GM23338 (cell line): ENCODE measurements at regions not wholly inside any gene's neighbourhood (a gene's known extent, or its start where the extent isn't known, plus 50 kb on each side); places are given as distances from the start of the nearest gene placed in this dataset.

Source experiments
- ATAC-seq: fragments of 200-7000 bp; cut with Tn5 transposase; 3 replicates; pipeline ENCODE4 v1.9.1; 2020
- DNase-seq: peaks from one replicate; pipeline ENCODE4 v3.0.0-alpha.2; 2015; ENCODE audit warnings: low spot score
- H2AFZ ChIP-seq: fragments of 200-600 bp; sonication (generic); 2 replicates; pipeline ENCODE4 v1.8.0; 2016; ENCODE audit warnings: antibody characterized with exemption, mild to moderate bottlenecking, moderate library complexity
- H3F3A ChIP-seq: fragments of 200-600 bp; sonication (generic); replicated peaks from 2 replicates; pipeline ENCODE4 v1.8.0; 2017; ENCODE audit warnings: antibody characterized with exemption, mixed run types, low read depth
- H3K27ac ChIP-seq: fragments of 200-600 bp; sonication (generic); 2 replicates; pipeline ENCODE4 v1.6.1; 2016; ENCODE audit warnings: low read depth
- H3K27me3 ChIP-seq: fragments of 200-600 bp; sonication (generic); 2 replicates; pipeline ENCODE4 v1.8.0; 2016; ENCODE audit warnings: mild to moderate bottlenecking, mixed run types, moderate library complexity; ENCODE audit not compliant: insufficient read depth
- H3K36me3 ChIP-seq: fragments of 200-600 bp; sonication (generic); 2 replicates; pipeline ENCODE4 v1.8.0; 2016; ENCODE audit warnings: mild to moderate bottlenecking; ENCODE audit not compliant: insufficient read depth
- H3K4me1 ChIP-seq: fragments of 200-600 bp; sonication (generic); 2 replicates; pipeline ENCODE4 v1.8.0; 2016; ENCODE audit warnings: mild to moderate bottlenecking, moderate library complexity; ENCODE audit not compliant: insufficient read depth
- H3K4me2 ChIP-seq: fragments of 200-600 bp; sonication (generic); 2 replicates; pipeline ENCODE4 v1.7.1; 2017; ENCODE audit warnings: mixed run types
- H3K4me3 ChIP-seq: fragments of 200-600 bp; sonication (generic); 2 replicates; pipeline ENCODE4 v1.6.1; 2016; ENCODE audit warnings: mixed run types
- H3K79me2 ChIP-seq: fragments of 200-600 bp; sonication (generic); replicated peaks from 2 replicates; pipeline ENCODE4 v1.8.0; 2017; ENCODE audit warnings: mild to moderate bottlenecking; ENCODE audit not compliant: insufficient read depth
- H3K9me2 ChIP-seq: fragments of 200-600 bp; sonication (generic); 2 replicates; pipeline ENCODE4 v1.8.0; 2017; ENCODE audit not compliant: insufficient read depth
- H4K20me1 ChIP-seq: fragments of 200-600 bp; sonication (generic); replicated peaks from 2 replicates; pipeline ENCODE4 v1.8.0; 2017; ENCODE audit warnings: mild to moderate bottlenecking; ENCODE audit not compliant: insufficient read depth
- H3K27ac Mint-ChIP-seq: 2 replicates; pipeline ENCODE4 v1.8.0; 2020; ENCODE audit warnings: inconsistent platforms, mild to moderate bottlenecking, moderate library complexity, mixed read lengths
- H3K27me3 Mint-ChIP-seq: 3 replicates; pipeline ENCODE4 v1.8.0; 2022; ENCODE audit warnings: low read depth, mild to moderate bottlenecking, moderate library complexity, mixed read lengths, inconsistent platforms; ENCODE audit not compliant: insufficient read depth, poor library complexity
- H3K36me3 Mint-ChIP-seq: 3 replicates; pipeline ENCODE4 v1.8.0; 2021; ENCODE audit warnings: low read depth, mild to moderate bottlenecking, inconsistent platforms, moderate library complexity, mixed read lengths
- H3K4me1 Mint-ChIP-seq: 3 replicates; pipeline ENCODE4 v1.8.0; 2020; ENCODE audit warnings: mild to moderate bottlenecking, inconsistent platforms, mixed read lengths
- H3K4me3 Mint-ChIP-seq: 3 replicates; pipeline ENCODE4 v1.8.0; 2021; ENCODE audit warnings: moderate library complexity, mild to moderate bottlenecking, inconsistent platforms, mixed read lengths
- H3K9me3 Mint-ChIP-seq: 3 replicates; pipeline ENCODE4 v1.8.0; 2020; ENCODE audit warnings: moderate library complexity, mild to moderate bottlenecking, inconsistent platforms, mixed read lengths
- CREB1 ChIP-seq: fragments of 250-450 bp; sonication (Bioruptor Pico); IDR thresholded peaks from 2 replicates; pipeline ENCODE4 v1.5.0; 2020; ENCODE audit warnings: low read depth, mild to moderate bottlenecking, moderate library complexity
- EZH2 ChIP-seq: fragments of 200-600 bp; sonication (generic); IDR thresholded peaks from one replicate; pipeline ENCODE4 v1.8.0; 2017; ENCODE audit warnings: antibody characterized with exemption, mild to moderate bottlenecking, low read depth; ENCODE audit not compliant: unreplicated experiment
- EZH2phosphoT487 ChIP-seq: fragments of 200-600 bp; sonication (generic); IDR thresholded peaks from one replicate; pipeline ENCODE4 v1.8.1; 2018; ENCODE audit warnings: antibody characterized with exemption; ENCODE audit not compliant: unreplicated experiment
- JUNB ChIP-seq: IDR thresholded peaks from one replicate; pipeline ENCODE4 v1.6.1; 2016; ENCODE audit warnings: antibody characterized with exemption; ENCODE audit not compliant: unreplicated experiment
- NANOG ChIP-seq: IDR thresholded peaks from 2 replicates; pipeline ENCODE4 v1.6.1; 2016; ENCODE audit warnings: antibody characterized with exemption, borderline replicate concordance
- POLR2AphosphoS5 ChIP-seq: IDR thresholded peaks from 2 replicates; pipeline ENCODE4 v1.6.1; 2016; ENCODE audit warnings: antibody characterized with exemption, low read depth
- STAT1 ChIP-seq: IDR thresholded peaks from one replicate; pipeline ENCODE4 v1.6.1; 2016; ENCODE audit warnings: antibody characterized with exemption; ENCODE audit not compliant: unreplicated experiment
- ZNF114 ChIP-seq: fragments of 250-450 bp; sonication (Bioruptor Pico); IDR thresholded peaks from 2 replicates; pipeline ENCODE4 v1.5.0; 2020; ENCODE audit warnings: mild to moderate bottlenecking, moderate library complexity
- ZNF331 ChIP-seq: fragments of 250-450 bp; sonication (Bioruptor Pico); IDR thresholded peaks from 2 replicates; pipeline ENCODE4 v1.5.0; 2020; ENCODE audit warnings: low read depth, mild to moderate bottlenecking, moderate library complexity
- ZNF462 ChIP-seq: fragments of 250-450 bp; sonication (Bioruptor Pico); IDR thresholded peaks from 2 replicates; pipeline ENCODE4 v1.5.0; 2020; ENCODE audit warnings: mild to moderate bottlenecking, moderate library complexity
- TF ChIP-seq, protein P1 (sequence below): IDR thresholded peaks from 2 replicates; pipeline ENCODE4 v1.6.1; 2016; ENCODE audit warnings: antibody characterized with exemption
- TF ChIP-seq, protein P2 (sequence below): IDR thresholded peaks from one replicate; pipeline ENCODE4 v1.6.1; 2018; ENCODE audit warnings: antibody characterized with exemption; ENCODE audit not compliant: unreplicated experiment
- TF ChIP-seq, protein P3 (sequence below), 2 experiments: fragments of 200-600 bp in 1 of 2; sonication (generic) in 1 of 2; conservative IDR thresholded peaks; 2 replicates each; pipeline versions ENCODE4 v1.5.1 to v1.6.1; 2016 to 2017; ENCODE audit warnings: antibody characterized with exemption in 2 of 2, low read depth in 2 of 2, mild to moderate bottlenecking in 2 of 2, moderate library complexity in 1 of 2

- Histone ChIP-seq H3F3A (no peaks in the 10 kb centered on the region), H2AFZ (peak overlapping the region; percentile 3; the same call in 1 of the 2 replicates), H3K9me2 (0 out of 2 replicates have a peak, but pooled peaks cover 8% of the 10 kb centered on the region), H3K27ac (peak overlapping the region; percentile 48; the same call in 1 of the 2 replicates), H3K4me1 (peaks cover 16% of the 10 kb centered on the region), H3K79me2 (no peaks in the 10 kb centered on the region), H3K36me3 (no peaks in the 10 kb centered on the region), H3K4me2 (peak overlapping the region; percentile 27), H4K20me1 (no peaks in the 10 kb centered on the region), H3K4me3 (peak overlapping the region; percentile 15), H3K27me3 (no peaks in the 10 kb centered on the region)
- no peaks in the 10 kb centered on the region for H3K9me3 Mint-ChIP-seq
- peaks cover 25% of the 10 kb centered on the region for H3K4me1 Mint-ChIP-seq
- peak; percentile 32 for DNase-seq
- 0 out of 3 replicates have a peak, but pooled peaks cover 6% of the 10 kb centered on the region for H3K36me3 Mint-ChIP-seq
- H3K27ac Mint-ChIP-seq = peak overlapping the region; percentile 43; the same call in 1 of the 2 replicates
- ATAC-seq = peak; percentile 56
- peaks cover 2% of the 10 kb centered on the region for H3K27me3 Mint-ChIP-seq
- TF ChIP-seq STAT1 = no peak
- TF ChIP-seq POLR2AphosphoS5 = no peak
- TF ChIP-seq ZNF462 (CRISPR knock-in tag) = no peak
- TF ChIP-seq JUNB = no peak
- TF ChIP-seq CREB1 (CRISPR knock-in tag) = no peak
- TF ChIP-seq, protein P1, sequence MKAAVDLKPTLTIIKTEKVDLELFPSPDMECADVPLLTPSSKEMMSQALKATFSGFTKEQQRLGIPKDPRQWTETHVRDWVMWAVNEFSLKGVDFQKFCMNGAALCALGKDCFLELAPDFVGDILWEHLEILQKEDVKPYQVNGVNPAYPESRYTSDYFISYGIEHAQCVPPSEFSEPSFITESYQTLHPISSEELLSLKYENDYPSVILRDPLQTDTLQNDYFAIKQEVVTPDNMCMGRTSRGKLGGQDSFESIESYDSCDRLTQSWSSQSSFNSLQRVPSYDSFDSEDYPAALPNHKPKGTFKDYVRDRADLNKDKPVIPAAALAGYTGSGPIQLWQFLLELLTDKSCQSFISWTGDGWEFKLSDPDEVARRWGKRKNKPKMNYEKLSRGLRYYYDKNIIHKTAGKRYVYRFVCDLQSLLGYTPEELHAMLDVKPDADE = no peak
- no peak for TF ChIP-seq NANOG
- no peak for TF ChIP-seq EZH2
- no peak for TF ChIP-seq ZNF331 (CRISPR knock-in tag)
- TF ChIP-seq, protein P2, sequence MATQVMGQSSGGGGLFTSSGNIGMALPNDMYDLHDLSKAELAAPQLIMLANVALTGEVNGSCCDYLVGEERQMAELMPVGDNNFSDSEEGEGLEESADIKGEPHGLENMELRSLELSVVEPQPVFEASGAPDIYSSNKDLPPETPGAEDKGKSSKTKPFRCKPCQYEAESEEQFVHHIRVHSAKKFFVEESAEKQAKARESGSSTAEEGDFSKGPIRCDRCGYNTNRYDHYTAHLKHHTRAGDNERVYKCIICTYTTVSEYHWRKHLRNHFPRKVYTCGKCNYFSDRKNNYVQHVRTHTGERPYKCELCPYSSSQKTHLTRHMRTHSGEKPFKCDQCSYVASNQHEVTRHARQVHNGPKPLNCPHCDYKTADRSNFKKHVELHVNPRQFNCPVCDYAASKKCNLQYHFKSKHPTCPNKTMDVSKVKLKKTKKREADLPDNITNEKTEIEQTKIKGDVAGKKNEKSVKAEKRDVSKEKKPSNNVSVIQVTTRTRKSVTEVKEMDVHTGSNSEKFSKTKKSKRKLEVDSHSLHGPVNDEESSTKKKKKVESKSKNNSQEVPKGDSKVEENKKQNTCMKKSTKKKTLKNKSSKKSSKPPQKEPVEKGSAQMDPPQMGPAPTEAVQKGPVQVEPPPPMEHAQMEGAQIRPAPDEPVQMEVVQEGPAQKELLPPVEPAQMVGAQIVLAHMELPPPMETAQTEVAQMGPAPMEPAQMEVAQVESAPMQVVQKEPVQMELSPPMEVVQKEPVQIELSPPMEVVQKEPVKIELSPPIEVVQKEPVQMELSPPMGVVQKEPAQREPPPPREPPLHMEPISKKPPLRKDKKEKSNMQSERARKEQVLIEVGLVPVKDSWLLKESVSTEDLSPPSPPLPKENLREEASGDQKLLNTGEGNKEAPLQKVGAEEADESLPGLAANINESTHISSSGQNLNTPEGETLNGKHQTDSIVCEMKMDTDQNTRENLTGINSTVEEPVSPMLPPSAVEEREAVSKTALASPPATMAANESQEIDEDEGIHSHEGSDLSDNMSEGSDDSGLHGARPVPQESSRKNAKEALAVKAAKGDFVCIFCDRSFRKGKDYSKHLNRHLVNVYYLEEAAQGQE = no peak
- TF ChIP-seq EZH2phosphoT487 = no peak
- no peak for TF ChIP-seq ZNF114
- TF ChIP-seq, protein P3, sequence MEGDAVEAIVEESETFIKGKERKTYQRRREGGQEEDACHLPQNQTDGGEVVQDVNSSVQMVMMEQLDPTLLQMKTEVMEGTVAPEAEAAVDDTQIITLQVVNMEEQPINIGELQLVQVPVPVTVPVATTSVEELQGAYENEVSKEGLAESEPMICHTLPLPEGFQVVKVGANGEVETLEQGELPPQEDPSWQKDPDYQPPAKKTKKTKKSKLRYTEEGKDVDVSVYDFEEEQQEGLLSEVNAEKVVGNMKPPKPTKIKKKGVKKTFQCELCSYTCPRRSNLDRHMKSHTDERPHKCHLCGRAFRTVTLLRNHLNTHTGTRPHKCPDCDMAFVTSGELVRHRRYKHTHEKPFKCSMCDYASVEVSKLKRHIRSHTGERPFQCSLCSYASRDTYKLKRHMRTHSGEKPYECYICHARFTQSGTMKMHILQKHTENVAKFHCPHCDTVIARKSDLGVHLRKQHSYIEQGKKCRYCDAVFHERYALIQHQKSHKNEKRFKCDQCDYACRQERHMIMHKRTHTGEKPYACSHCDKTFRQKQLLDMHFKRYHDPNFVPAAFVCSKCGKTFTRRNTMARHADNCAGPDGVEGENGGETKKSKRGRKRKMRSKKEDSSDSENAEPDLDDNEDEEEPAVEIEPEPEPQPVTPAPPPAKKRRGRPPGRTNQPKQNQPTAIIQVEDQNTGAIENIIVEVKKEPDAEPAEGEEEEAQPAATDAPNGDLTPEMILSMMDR (conservative IDR thresholded peaks at IDR 0.05; ENCODE audit: low read depth in 2 of 2) = no peak
- H3K4me3 Mint-ChIP-seq = no peak overlapping the region; the same call in 2 of the 3 replicates
These were observed 402.2 kb upstream of the WWC1 start for GRCh38 chr5:167889276-167889675.
